NT2/D1 (cell line): ENCODE measurements at regions not wholly inside any gene's neighbourhood (a gene's known extent, or its start where the extent isn't known, plus 50 kb on each side); places are given as distances from the start of the nearest gene placed in this dataset.

Source experiments
- SUZ12 ChIP-seq: IDR thresholded peaks from 2 replicates; pipeline ENCODE4 v1.6.1; 2011; ENCODE audit not compliant: insufficient read length, insufficient read depth; ENCODE audit errors: extremely low read depth
- YY1 ChIP-seq: IDR thresholded peaks from 2 replicates; pipeline ENCODE4 v1.6.1; 2011; ENCODE audit not compliant: insufficient read length, insufficient read depth
- ZNF274 ChIP-seq: IDR thresholded peaks from 2 replicates; pipeline ENCODE4 v1.6.1; 2011; ENCODE audit warnings: mild to moderate bottlenecking, low read depth, low read length

DNA sequence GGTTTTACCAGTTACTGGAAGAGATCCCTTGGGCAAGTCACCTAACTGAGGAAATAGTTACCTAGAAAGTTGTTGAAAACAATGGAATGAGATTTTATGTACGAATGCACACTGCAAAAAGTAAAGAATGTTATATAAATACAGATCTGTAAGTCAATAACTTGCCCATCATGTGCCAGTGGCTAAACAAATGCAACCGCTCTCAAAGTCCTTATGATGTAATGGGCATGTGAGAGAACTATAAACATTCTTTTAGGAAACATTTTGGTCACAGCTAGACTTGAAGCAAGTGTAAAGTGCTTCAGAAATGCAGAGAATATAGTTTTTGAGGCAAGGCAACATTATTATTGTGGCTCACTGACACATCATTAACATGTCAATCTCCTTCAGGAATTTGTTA is 1044.5 kb downstream of the TUSC7 start:
- no peak for TF ChIP-seq YY1
- TF ChIP-seq ZNF274, result no peak
- TF ChIP-seq SUZ12, result no peak
